GM12878 (cell line): ENCODE measurements at regions not wholly inside any gene's neighbourhood (a gene's known extent, or its start where the extent isn't known, plus 50 kb on each side); places are given as distances from the start of the nearest gene placed in this dataset.

Source experiments
- ATAC-seq: fragments of 200-7000 bp; cut with Tn5 transposase; 3 replicates; pipeline ENCODE4 v1.9.1; 2020; ENCODE audit warnings: mild to moderate bottlenecking, moderate library complexity
- BruUV-seq: library from RNA; stranded (reverse); fragments of 400-500 nt; replicated peaks from 2 replicates; lab custom pipeline; 2021; lab: Mats Ljungman, UMichigan
- CTCF ChIA-PET: fragments of 300-600 bp; sonication (Branson Sonifier 250); formaldehyde crosslinking; extraction: SDS; loops from one replicate; lab custom pipeline; 2021; ENCODE audit warnings: inconsistent platforms; lab: Yijun Ruan, JAX
- POLR2A ChIA-PET: fragments of 350-600 bp; formaldehyde crosslinking; extraction: SDS; loops from one replicate; lab custom pipeline; 2021; ENCODE audit warnings: inconsistent platforms; lab: Charles Lee
- RAD21 ChIA-PET: fragments of 300-600 bp; sonication (Branson Sonifier 250); formaldehyde crosslinking; loops from one replicate; lab custom pipeline; 2023; ENCODE audit warnings: antibody characterized with exemption; ENCODE audit not compliant: unreplicated experiment; lab: Charles Lee
- SMC1A ChIA-PET: fragments of 300-600 bp; sonication (Branson Sonifier 250); formaldehyde crosslinking; loops from one replicate; lab custom pipeline; 2023; ENCODE audit not compliant: unreplicated experiment, uncharacterized antibody; lab: Charles Lee
- DNase-seq: peaks from one replicate; pipeline ENCODE4 v3.0.0-alpha.2; 2011; ENCODE audit warnings: low read depth, low spot score
- FAIRE-seq: peaks from 3 replicates; lab custom pipeline; 2011; peaks lifted over from hg19 to GRCh38; lab: Jason Lieb, UNC
- H2AFZ ChIP-seq: 2 replicates; pipeline ENCODE4 v1.6.0; 2011; ENCODE audit warnings: low read depth, low read length, control low read depth; ENCODE audit not compliant: control insufficient read depth
- H3K27ac ChIP-seq: 2 replicates; pipeline ENCODE4 v1.5.1; 2011; ENCODE audit warnings: control low read depth; ENCODE audit not compliant: control insufficient read depth, insufficient read depth
- H3K27me3 ChIP-seq, 2 experiments: replicated peaks in 1 of 2; 2 replicates each; pipeline versions ENCODE4 v1.6.0 to v1.6.1; 2011; ENCODE audit warnings: low read length in 1 of 2; ENCODE audit not compliant: control insufficient read depth in 2 of 2, insufficient read depth in 2 of 2
- H3K36me3 ChIP-seq, 2 experiments: 2 replicates each; pipeline ENCODE4 v1.5.1; 2011; ENCODE audit warnings: low read length in 1 of 2; ENCODE audit not compliant: control insufficient read depth in 2 of 2, insufficient read depth in 2 of 2
- H3K4me1 ChIP-seq: 2 replicates; pipeline ENCODE4 v1.6.1; 2011; ENCODE audit warnings: mild to moderate bottlenecking, low read length, moderate library complexity, mixed read lengths; ENCODE audit not compliant: control insufficient read depth, insufficient read depth
- H3K4me2 ChIP-seq: 2 replicates; pipeline ENCODE4 v1.6.0; 2011; ENCODE audit warnings: control low read depth; ENCODE audit not compliant: control insufficient read depth, insufficient read depth
- H3K4me3 ChIP-seq: fragments of 200-600 bp; sonication (generic); 2 replicates; pipeline ENCODE4 v1.5.1; 2016
- H3K79me2 ChIP-seq: 2 replicates; pipeline ENCODE4 v1.6.0; 2011; ENCODE audit warnings: low read length; ENCODE audit not compliant: control insufficient read depth, insufficient read depth
- H3K9ac ChIP-seq: 2 replicates; pipeline ENCODE4 v1.8.0; 2011; ENCODE audit warnings: low read length, control low read depth, mixed read lengths; ENCODE audit not compliant: control insufficient read depth, insufficient read depth
- H3K9me3 ChIP-seq: replicated peaks from 3 replicates; pipeline ENCODE4 v1.5.1; 2011; ENCODE audit warnings: mild to moderate bottlenecking, low read length; ENCODE audit not compliant: control insufficient read depth, insufficient read depth
- H4K20me1 ChIP-seq: 2 replicates; pipeline ENCODE4 v1.6.0; 2011; ENCODE audit not compliant: control insufficient read depth, insufficient read depth
- BRCA1 ChIP-seq: IDR thresholded peaks from 2 replicates; pipeline ENCODE4 v1.6.1; 2011; ENCODE audit warnings: low read depth, low read length, improper control_type of control experiment
- DPF2 ChIP-seq: fragments of 450-650 bp; IDR thresholded peaks from 2 replicates; pipeline ENCODE4 v1.6.1; 2017; ENCODE audit warnings: mild to moderate bottlenecking
- HDAC6 ChIP-seq: fragments of 200-600 bp; sonication (generic); IDR thresholded peaks from one replicate; pipeline ENCODE4 v1.8.0; 2017; ENCODE audit warnings: antibody characterized with exemption; ENCODE audit not compliant: unreplicated experiment
- IKZF1 ChIP-seq: fragments of 450-650 bp; conservative IDR thresholded peaks from 2 replicates; pipeline ENCODE4 v1.6.1; 2017; ENCODE audit warnings: antibody characterized with exemption, mild to moderate bottlenecking
- JUNB ChIP-seq: IDR thresholded peaks from 2 replicates; pipeline ENCODE4 v1.6.1; 2016; ENCODE audit warnings: antibody characterized with exemption, mild to moderate bottlenecking
- MXI1 ChIP-seq: fragments of 150-350 bp; IDR thresholded peaks from 2 replicates; pipeline ENCODE4 v1.6.1; 2011; ENCODE audit warnings: low read depth, mild to moderate bottlenecking, inconsistent platforms, low read length, improper control_type of control experiment
- MYC ChIP-seq: IDR thresholded peaks from 2 replicates; pipeline ENCODE4 v1.6.1; 2011; ENCODE audit warnings: mild to moderate bottlenecking, low read length, moderate library complexity, inconsistent platforms; ENCODE audit not compliant: insufficient read depth, insufficient replicate concordance, insufficient read length, severe bottlenecking
- NFIC ChIP-seq: IDR thresholded peaks from 2 replicates; pipeline ENCODE4 v1.6.1; 2012; ENCODE audit warnings: low read depth, mild to moderate bottlenecking, inconsistent platforms, low read length, moderate library complexity
- NR2C1 ChIP-seq: fragments of 450-650 bp; IDR thresholded peaks from 2 replicates; pipeline ENCODE4 v1.6.1; 2017; ENCODE audit warnings: antibody characterized with exemption, mild to moderate bottlenecking, moderate library complexity
- SMAD5 ChIP-seq: IDR thresholded peaks from 2 replicates; pipeline ENCODE4 v1.6.1; 2016; ENCODE audit warnings: antibody characterized with exemption, low read depth
- STAT1 ChIP-seq: fragments of 450-650 bp; conservative IDR thresholded peaks from 2 replicates; pipeline ENCODE4 v1.6.1; 2014; ENCODE audit warnings: antibody characterized with exemption, mild to moderate bottlenecking
- TBL1XR1 ChIP-seq: IDR thresholded peaks from 2 replicates; pipeline ENCODE4 v1.6.1; 2012; ENCODE audit warnings: low read depth, low read length, improper control_type of control experiment
- TCF7 ChIP-seq: IDR thresholded peaks from 2 replicates; pipeline ENCODE4 v1.6.1; 2014; ENCODE audit warnings: antibody characterized with exemption, borderline replicate concordance
- ZNF207 ChIP-seq: fragments of 450-650 bp; IDR thresholded peaks from 2 replicates; pipeline ENCODE4 v1.6.1; 2014; ENCODE audit warnings: antibody characterized with exemption, mild to moderate bottlenecking, borderline replicate concordance
- ZNF24 ChIP-seq: fragments of 450-650 bp; IDR thresholded peaks from 2 replicates; pipeline ENCODE4 v1.6.1; 2017; ENCODE audit warnings: antibody characterized with exemption, mild to moderate bottlenecking
- WGBS: methylation state at CpG from one replicate; pipeline ENCODE4 v1.1.6; 2016; ENCODE audit warnings: low lambda C conversion rate; ENCODE audit not compliant: insufficient replicate concordance, insufficient coverage; ENCODE audit errors: missing lambda C conversion rate; 5-methylcytosine and 5-hydroxymethylcytosine counted together
- in situ Hi-C: fragments of 300-500 bp; cut with MboI; formaldehyde crosslinking; loops from 9 replicates; pipeline ENCODE4 v1.14.3; 2018; ENCODE audit warnings: mixed read lengths
- intact Hi-C: fragments of 100-400 bp; cut with micrococcal nuclease; formaldehyde crosslinking; loops from one replicate; pipeline ENCODE4 v1.14.2; 2022; ENCODE audit not compliant: unreplicated experiment
- TF ChIP-seq, protein P1 (sequence below): fragments of 450-650 bp; IDR thresholded peaks from 2 replicates; pipeline ENCODE4 v1.6.1; 2017; ENCODE audit warnings: antibody characterized with exemption, mild to moderate bottlenecking, moderate library complexity

DNA sequence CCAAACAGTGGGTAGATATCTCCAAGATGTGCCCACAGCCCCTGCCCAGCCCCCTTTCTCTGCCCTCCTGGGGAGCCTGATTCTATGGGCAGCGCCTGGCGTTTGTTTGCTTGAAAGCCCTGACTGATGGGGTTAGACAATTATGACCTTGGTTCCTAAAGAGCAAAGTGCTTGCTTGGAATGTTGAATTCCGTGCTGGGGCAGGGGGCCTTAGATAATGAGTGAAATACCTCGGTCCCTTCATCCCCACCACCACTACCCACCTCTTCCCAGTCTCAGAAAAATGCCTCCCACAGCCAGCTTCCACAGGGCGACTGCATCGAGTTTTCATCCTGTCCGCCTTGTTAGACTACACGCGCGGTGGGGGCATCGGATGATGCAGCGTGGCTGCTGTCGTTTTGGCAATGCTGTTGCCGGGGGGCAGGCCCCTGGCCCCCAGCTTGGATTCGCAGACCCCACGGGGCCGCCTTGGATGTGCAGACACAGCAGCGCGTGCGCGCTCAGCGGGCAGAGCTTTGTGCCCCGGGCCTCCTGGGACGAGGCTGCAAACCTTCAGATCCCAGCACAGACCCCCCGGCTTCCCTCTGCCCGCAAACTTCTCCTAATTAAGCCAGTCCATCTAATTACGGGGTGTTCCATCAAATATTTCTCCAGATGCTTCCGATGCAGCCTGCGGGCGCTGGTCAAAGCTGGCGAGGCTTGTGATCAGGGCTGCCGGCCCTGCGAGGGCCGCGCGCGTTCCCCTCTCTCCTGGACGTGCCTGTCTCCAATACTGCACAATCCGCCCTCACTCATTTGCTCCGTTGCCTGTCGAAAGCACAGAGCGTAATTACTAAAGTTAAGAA lies 86.1 kb downstream of the LINC00237 start:
- 43% methylated on average over 42 of the region's 42 CpGs for WGBS
- peaks cover 5 to 14% of the 10 kb centered on the region in 2 experiments for H3K27me3 ChIP-seq
- ATAC-seq: no peak
- no peak overlapping the region for H3K9ac ChIP-seq
- TF ChIP-seq ZNF24: no peak
- no peak for TF ChIP-seq JUNB
- TF ChIP-seq HDAC6: no peak
- no peak for TF ChIP-seq SMAD5
- no peak for TF ChIP-seq TBL1XR1
- TF ChIP-seq, protein P1, sequence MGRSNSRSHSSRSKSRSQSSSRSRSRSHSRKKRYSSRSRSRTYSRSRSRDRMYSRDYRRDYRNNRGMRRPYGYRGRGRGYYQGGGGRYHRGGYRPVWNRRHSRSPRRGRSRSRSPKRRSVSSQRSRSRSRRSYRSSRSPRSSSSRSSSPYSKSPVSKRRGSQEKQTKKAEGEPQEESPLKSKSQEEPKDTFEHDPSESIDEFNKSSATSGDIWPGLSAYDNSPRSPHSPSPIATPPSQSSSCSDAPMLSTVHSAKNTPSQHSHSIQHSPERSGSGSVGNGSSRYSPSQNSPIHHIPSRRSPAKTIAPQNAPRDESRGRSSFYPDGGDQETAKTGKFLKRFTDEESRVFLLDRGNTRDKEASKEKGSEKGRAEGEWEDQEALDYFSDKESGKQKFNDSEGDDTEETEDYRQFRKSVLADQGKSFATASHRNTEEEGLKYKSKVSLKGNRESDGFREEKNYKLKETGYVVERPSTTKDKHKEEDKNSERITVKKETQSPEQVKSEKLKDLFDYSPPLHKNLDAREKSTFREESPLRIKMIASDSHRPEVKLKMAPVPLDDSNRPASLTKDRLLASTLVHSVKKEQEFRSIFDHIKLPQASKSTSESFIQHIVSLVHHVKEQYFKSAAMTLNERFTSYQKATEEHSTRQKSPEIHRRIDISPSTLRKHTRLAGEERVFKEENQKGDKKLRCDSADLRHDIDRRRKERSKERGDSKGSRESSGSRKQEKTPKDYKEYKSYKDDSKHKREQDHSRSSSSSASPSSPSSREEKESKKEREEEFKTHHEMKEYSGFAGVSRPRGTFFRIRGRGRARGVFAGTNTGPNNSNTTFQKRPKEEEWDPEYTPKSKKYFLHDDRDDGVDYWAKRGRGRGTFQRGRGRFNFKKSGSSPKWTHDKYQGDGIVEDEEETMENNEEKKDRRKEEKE: no peak
- no peak for TF ChIP-seq STAT1
- no peak for TF ChIP-seq ZNF207
- TF ChIP-seq TCF7: no peak
- no peak for TF ChIP-seq NFIC
- TF ChIP-seq DPF2: no peak
- TF ChIP-seq BRCA1: no peak
- TF ChIP-seq IKZF1: no peak
- TF ChIP-seq MXI1: no peak
- TF ChIP-seq MYC: no peak
- no peak for TF ChIP-seq NR2C1
- H2AFZ ChIP-seq: no peak overlapping the region
- no TSS peak for BruUV-seq
- H3K4me3 ChIP-seq: no peak overlapping the region
- no peaks in the 10 kb centered on the region for H4K20me1 ChIP-seq
- in situ Hi-C loops (no loop called here), intact Hi-C loops (no loop called here)
- H3K4me1 ChIP-seq: no peaks in the 10 kb centered on the region
- no peak overlapping the region for H3K27ac ChIP-seq
- POLR2A ChIA-PET: no interaction called here
- RAD21 ChIA-PET: no interaction called here
- CTCF ChIA-PET: no interaction called here
- H3K9me3 ChIP-seq: no peaks in the 10 kb centered on the region
- no peak overlapping the region for H3K4me2 ChIP-seq
- H3K79me2 ChIP-seq: no peaks in the 10 kb centered on the region
- FAIRE-seq: no peak
- no peaks in the 10 kb centered on the region for H3K36me3 ChIP-seq
- SMC1A ChIA-PET: no interaction called here
- no peak for DNase-seq
